Urinary bladder (tissue), 3 donors: ENCODE measurements at regions not wholly inside any gene's neighbourhood (a gene's known extent, or its start where the extent isn't known, plus 50 kb on each side); places are given as distances from the start of the nearest gene placed in this dataset.

Source experiments
- DNase-seq: peaks from one replicate; pipeline ENCODE4 v3.0.0-alpha.2; 2015; ENCODE audit errors: extremely low spot score
- H3K27ac ChIP-seq: one replicate; pipeline ENCODE4 v1.5.1; 2013; ENCODE audit warnings: low read depth, mild to moderate bottlenecking, moderate library complexity
- H3K36me3 ChIP-seq: one replicate; pipeline ENCODE4 v1.6.1; 2013; ENCODE audit warnings: mild to moderate bottlenecking, moderate library complexity; ENCODE audit not compliant: insufficient read depth
- H3K4me1 ChIP-seq: one replicate; pipeline ENCODE4 v1.6.1; 2013; ENCODE audit warnings: mild to moderate bottlenecking, moderate library complexity; ENCODE audit not compliant: insufficient read depth
- H3K4me3 ChIP-seq: one replicate; pipeline ENCODE4 v1.5.1; 2013; ENCODE audit warnings: low read depth, low read length
- WGBS: extraction: QIAGEN DNeasy Blood & Tissue Kit; methylation state at CpG from one replicate; pipeline ENCODE4 v1.1.7; 2013; 5-methylcytosine and 5-hydroxymethylcytosine counted together
- donor health status: healthy with polysubstance abuse.
- donor health status: healthy.

DNA sequence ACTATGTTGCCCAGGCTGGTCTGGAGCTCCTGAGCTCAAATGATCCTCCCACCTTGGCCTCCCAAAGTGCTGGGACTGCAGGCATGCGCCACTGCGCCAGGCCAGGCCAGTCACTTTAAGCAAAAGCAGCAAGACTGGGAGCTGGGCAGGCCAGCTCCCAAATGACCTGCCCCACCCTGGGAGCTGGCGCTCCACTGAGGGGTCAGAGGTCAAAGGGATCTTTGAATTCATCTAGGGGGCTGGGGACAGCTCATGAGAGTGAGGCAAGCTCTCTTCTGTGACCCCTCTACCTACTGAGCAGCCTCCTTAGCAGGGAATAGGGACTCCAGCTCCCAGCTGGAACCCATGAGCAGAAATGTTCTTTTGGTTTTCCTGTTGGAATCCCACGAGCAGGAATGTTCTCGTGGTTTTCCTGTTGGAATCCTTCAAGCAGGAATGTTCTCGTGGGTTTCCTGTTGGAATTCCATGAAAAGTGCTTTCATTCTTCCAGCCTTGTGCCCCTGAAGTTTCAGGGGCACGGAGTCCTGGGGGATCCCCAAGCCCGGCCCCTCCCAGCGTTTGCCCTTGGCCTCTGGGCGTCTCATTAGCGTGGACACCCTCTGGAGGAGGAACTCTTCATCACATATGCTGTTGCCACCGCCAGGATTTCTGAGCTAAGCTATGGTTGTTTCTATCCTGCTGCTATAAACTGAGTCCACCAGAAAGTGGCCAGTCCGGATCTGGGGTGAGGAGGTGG, 162.0 kb upstream of the HAAO start:
- no peak overlapping the region for H3K4me3 ChIP-seq
- no peaks in the 10 kb centered on the region for H3K36me3 ChIP-seq
- whole genome bisulfite sequencing, result 81% methylated on average over 13 of the region's 13 CpGs
- H3K4me1 ChIP-seq, result no peaks in the 10 kb centered on the region
- H3K27ac ChIP-seq, result no peak overlapping the region
- DNase-seq, result no peak

- DNase-seq, result no peak
- Histone ChIP-seq H3K27ac (no peak overlapping the region), H3K4me1 (no peaks in the 10 kb centered on the region), H3K36me3 (no peaks in the 10 kb centered on the region), H3K4me3 (no peak overlapping the region)
- 83% methylated on average over 7 of the region's 7 CpGs for WGBS
Measured at GRCh38 chr2:42953216-42953615, 160.8 kb upstream of the HAAO start.

DNA sequence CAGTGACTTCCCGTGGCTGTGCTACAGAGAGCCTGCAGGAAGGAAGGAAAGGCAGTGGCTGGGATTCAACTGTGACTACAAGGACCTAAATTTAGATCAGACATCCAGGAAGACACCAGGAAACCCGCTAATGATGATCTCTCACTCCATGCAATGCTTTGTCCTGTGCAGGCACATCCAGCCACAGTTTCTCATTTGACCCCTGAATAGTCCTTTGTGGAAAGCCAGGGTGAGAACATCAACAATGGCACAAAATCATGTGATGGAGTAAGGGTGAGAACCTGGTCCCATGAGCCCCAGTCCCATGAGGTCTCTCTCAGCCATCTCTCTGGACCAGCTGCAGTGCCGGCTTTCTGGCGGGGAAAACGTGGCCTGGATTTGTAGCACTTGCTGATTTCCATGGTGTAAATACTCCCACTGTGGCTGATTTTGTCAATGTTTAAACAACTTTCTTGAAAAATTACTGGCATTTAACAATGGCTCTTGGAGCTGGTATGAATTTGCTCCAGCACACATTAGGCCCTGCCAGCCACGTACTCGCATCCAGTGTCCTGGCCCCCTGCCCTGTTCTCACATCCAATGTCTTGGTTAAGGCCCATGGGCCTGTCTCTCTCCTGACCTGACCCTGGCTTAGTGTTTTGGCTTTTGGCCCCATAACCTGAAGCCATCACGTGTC, 159.0 kb upstream of the HAAO start:
- H3K4me1 ChIP-seq, result no peaks in the 10 kb centered on the region
- no peaks in the 10 kb centered on the region for H3K36me3 ChIP-seq
- 80% methylated on average over 8 of the region's 8 CpGs for WGBS
- DNase-seq, result no peak
- no peak overlapping the region for H3K27ac ChIP-seq
- H3K4me3 ChIP-seq, result no peak overlapping the region

- 88% methylated on average over 6 of the region's 6 CpGs for WGBS
- Histone ChIP-seq H3K36me3 (no peaks in the 10 kb centered on the region), H3K4me3 (no peak overlapping the region), H3K27ac (no peak overlapping the region), H3K4me1 (no peaks in the 10 kb centered on the region)
- DNase-seq, result no peak
Measured at GRCh38 chr2:42949125-42949524, 156.7 kb upstream of the HAAO start.

GRCh38 chr2:42947809-42948600, 155.6 kb upstream of the HAAO start:
- H3K36me3 ChIP-seq, result no peaks in the 10 kb centered on the region
- no peaks in the 10 kb centered on the region for H3K4me1 ChIP-seq
- WGBS, result 96% methylated on average over 2 of the region's 2 CpGs
- H3K27ac ChIP-seq, result no peak overlapping the region
- no peak overlapping the region for H3K4me3 ChIP-seq
- DNase-seq, result no peak

DNA sequence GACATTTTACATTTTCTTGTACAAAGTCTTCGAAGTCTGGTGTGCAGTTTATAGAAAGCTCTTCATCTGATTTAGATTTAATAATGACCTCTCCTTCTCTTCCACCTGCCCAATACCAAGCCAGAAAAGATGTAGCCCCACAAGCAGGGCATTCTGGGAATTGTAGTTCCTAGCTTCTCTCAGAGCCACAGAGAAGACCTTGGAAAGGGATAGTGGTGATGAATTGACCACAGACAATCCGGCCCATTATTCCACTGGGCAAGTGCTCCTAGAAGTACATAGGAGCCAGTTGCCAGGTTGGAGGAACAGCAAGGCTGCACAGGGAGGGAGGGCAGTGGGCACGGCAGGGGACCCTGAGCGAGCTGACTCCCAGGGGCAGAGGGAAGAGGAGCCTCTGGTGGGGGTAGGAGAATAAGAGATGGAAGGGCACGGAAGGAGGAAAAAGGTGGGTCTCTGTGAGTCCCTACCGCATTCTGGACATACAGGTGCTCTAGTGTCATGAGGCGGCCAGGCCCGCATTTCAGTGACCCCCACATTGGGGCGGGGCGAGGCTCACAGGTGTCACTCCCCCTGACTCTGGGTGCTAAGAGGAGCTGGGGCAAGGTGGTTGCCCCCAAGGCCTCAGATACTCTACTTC, 152.5 kb upstream of the HAAO start:
- Histone ChIP-seq H3K4me1 (no peaks in the 10 kb centered on the region), H3K27ac (no peak overlapping the region), H3K36me3 (no peaks in the 10 kb centered on the region), H3K4me3 (no peak overlapping the region)
- no peak for DNase-seq
- 94% methylated on average over 10 of the region's 10 CpGs for WGBS

GRCh38 chr2:42942990-42943493, 150.7 kb upstream of the HAAO start:
- Histone ChIP-seq H3K4me1 (no peaks in the 10 kb centered on the region), H3K36me3 (no peaks in the 10 kb centered on the region), H3K4me3 (no peak overlapping the region), H3K27ac (no peak overlapping the region)
- 96% methylated on average over 13 of the region's 13 CpGs for WGBS
- DNase-seq, result no peak

DNA sequence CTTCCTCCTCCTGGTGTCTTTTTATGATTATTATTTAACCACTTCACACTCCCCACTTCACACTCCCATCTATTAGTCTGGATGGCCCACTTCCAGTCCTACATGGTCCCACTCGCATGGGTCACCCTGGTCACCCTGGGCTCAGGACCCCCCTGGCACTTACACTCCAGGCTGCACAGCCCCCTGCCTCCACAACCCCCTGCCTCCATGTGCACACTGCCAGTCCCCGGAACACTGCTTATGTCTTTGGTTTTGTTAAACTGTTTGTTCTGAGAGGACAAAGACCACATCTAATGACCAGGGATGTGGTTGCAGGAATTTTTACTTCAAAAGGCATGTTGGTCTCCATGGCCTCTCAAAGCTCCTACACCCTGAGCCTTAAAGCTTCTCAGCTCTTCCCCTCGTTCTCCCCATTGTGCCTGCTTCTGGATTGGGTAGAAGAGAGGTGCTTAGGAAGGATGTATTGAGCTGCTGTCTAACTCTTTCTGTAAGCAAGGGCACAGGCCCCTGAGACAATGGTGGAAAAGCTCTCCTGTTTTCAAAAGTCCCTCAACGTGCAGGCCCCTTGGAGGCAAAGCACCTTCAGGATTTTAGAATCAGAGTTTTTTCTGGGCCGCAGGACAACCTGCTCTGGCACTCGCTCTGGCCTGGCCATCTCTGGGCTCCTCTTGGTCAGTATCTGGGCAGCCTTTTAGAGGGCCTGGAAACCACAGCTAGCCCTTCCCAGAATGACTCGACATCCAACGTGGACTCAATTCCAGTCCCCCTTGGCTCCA, 150.0 kb upstream of the HAAO start:
- no peak for DNase-seq
- Histone ChIP-seq H3K4me3 (no peak overlapping the region), H3K4me1 (no peaks in the 10 kb centered on the region), H3K27ac (no peak overlapping the region), H3K36me3 (no peaks in the 10 kb centered on the region)
- WGBS, result 91% methylated on average over 8 of the region's 8 CpGs

DNA sequence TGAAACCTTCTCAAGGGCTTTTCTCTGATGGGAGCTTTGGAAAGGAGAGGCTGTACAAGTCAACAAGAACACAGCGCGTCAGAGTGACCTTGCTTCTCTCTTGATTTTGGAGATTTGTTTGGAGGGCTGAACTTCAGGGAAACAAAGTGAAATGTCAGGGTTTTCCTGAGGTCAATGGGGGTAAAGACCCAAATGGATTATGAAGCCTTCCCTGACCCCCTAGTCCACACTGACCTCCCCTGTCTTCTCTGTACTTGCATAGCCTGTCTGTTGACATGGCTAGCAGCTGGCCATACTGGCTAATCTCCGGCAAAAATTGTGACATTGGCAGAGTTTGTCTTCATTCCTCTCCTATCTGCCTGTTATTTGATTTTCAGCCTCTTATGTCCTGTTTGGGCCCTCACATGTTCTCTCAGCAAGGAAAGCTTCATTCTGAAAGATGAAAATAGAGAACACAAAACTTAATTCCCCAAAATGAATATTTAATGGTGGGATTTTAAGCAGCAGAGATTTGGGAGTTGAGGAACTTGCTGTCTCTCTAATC, 149.3 kb upstream of the HAAO start:
- Histone ChIP-seq H3K4me1 (no peaks in the 10 kb centered on the region), H3K36me3 (no peaks in the 10 kb centered on the region), H3K27ac (no peak overlapping the region), H3K4me3 (no peak overlapping the region)
- DNase-seq, result no peak
- WGBS, result 83% methylated on average over 3 of the region's 3 CpGs

- WGBS, result 62% methylated on average over 11 of the region's 11 CpGs
- H3K36me3 ChIP-seq, result no peaks in the 10 kb centered on the region
- no peak overlapping the region for H3K4me3 ChIP-seq
- H3K4me1 ChIP-seq, result no peaks in the 10 kb centered on the region
- no peak overlapping the region for H3K27ac ChIP-seq
- no peak for DNase-seq
Measured at GRCh38 chr2:42939411-42940206, 147.2 kb upstream of the HAAO start.

- 94% methylated on average over 3 of the region's 3 CpGs for WGBS
- Histone ChIP-seq H3K4me1 (no peaks in the 10 kb centered on the region), H3K27ac (no peak overlapping the region), H3K36me3 (no peaks in the 10 kb centered on the region), H3K4me3 (no peak overlapping the region)
- no peak for DNase-seq
Measured at GRCh38 chr2:42938671-42939370, 146.4 kb upstream of the HAAO start.
